GM21786 (cell line): ENCODE measurements at regions not wholly inside any gene's neighbourhood (a gene's known extent, or its start where the extent isn't known, plus 50 kb on each side); places are given as distances from the start of the nearest gene placed in this dataset.
"Not testable (repeated sequence)": the region's sequence is repeated elsewhere in the genome, so short reads cannot be mapped to it uniquely, and the experiment has no call there.

Source experiments
- ATAC-seq: cut with Tn5 transposase; IDR thresholded peaks from one replicate; pipeline ENCODE4 v1.9.1; 2021; ENCODE audit not compliant: unreplicated experiment

GRCh38 chr2:67891642-67892041 is 171.2 kb downstream of the C1D start:
- no peak for ATAC-seq

- no peak for ATAC-seq
Measured at GRCh38 chr2:67892339-67892846, 170.4 kb downstream of the C1D start.

- no peak for ATAC-seq
Measured at GRCh38 chr2:67895227-67895941, 167.4 kb downstream of the C1D start.

- no peak for ATAC-seq
Measured at GRCh38 chr2:67896076-67896475, 166.7 kb downstream of the C1D start.

GRCh38 chr2:67896476-67896875 is 166.3 kb downstream of the C1D start:
- no peak for ATAC-seq

- no peak for ATAC-seq
Measured at GRCh38 chr2:67898595-67898994, 164.2 kb downstream of the C1D start.

GRCh38 chr2:67899187-67899586 is 163.6 kb downstream of the C1D start:
- ATAC-seq: no peak

- ATAC-seq: no peak
Measured at GRCh38 chr2:67900826-67901225, 162.0 kb downstream of the C1D start.

- ATAC-seq: no peak
Measured at GRCh38 chr2:67904566-67904965, 158.2 kb downstream of the C1D start.

- no peak for ATAC-seq
Measured at GRCh38 chr2:67904966-67905365, 157.8 kb downstream of the C1D start.

- ATAC-seq: not testable (repeated sequence)
Measured at GRCh38 chr2:67906547-67906946, 156.3 kb downstream of the C1D start.

GRCh38 chr2:67917332-67918054 is 145.3 kb downstream of the C1D start:
- no peak for ATAC-seq

GRCh38 chr2:67918471-67918870 is 144.3 kb downstream of the C1D start:
- ATAC-seq: no peak

GRCh38 chr2:67919490-67919889 is 143.3 kb downstream of the C1D start:
- ATAC-seq: no peak

GRCh38 chr2:67922080-67922785 is 140.6 kb downstream of the C1D start:
- no peak for ATAC-seq

GRCh38 chr2:67923696-67924095 is 139.1 kb downstream of the C1D start:
- ATAC-seq: no peak

GRCh38 chr2:67927501-67927900 is 135.3 kb downstream of the C1D start:
- ATAC-seq: no peak

- ATAC-seq: no peak
Measured at GRCh38 chr2:67930156-67930555, 132.6 kb downstream of the C1D start.

GRCh38 chr2:67936969-67937368 is 125.8 kb downstream of the C1D start:
- ATAC-seq: no peak

- ATAC-seq: no peak
Measured at GRCh38 chr2:67938053-67938452, 124.8 kb downstream of the C1D start.

- no peak for ATAC-seq
Measured at GRCh38 chr2:67945056-67945455, 117.7 kb downstream of the C1D start.

GRCh38 chr2:67945940-67946339 is 116.9 kb downstream of the C1D start:
- no peak for ATAC-seq
